Mononuclear cell (primary cell): ENCODE measurements at regions not wholly inside any gene's neighbourhood (a gene's known extent, or its start where the extent isn't known, plus 50 kb on each side); places are given as distances from the start of the nearest gene placed in this dataset.
"Not testable (repeated sequence)": the region's sequence is repeated elsewhere in the genome, so short reads cannot be mapped to it uniquely, and the experiment has no call there.

Experiments
- H3K27me3 ChIP-seq: 2 replicates; pipeline ENCODE4 v1.6.0; 2011; ENCODE audit warnings: low read length, control low read depth; ENCODE audit not compliant: insufficient read depth
- H3K4me1 ChIP-seq: 2 replicates; pipeline ENCODE4 v1.5.1; 2011; ENCODE audit warnings: mild to moderate bottlenecking, low read length, control low read depth; ENCODE audit not compliant: insufficient read depth
- H3K4me3 ChIP-seq: 2 replicates; pipeline ENCODE4 v1.5.1; 2011; ENCODE audit warnings: mild to moderate bottlenecking, low read length, moderate library complexity
- H3K9me3 ChIP-seq: 2 replicates; pipeline ENCODE4 v1.5.1; 2011; ENCODE audit warnings: low read depth, mild to moderate bottlenecking, control low read depth, low read length

- H3K4me1 ChIP-seq, H3K27me3 ChIP-seq, H3K4me3 ChIP-seq, H3K9me3 ChIP-seq: not testable (repeated sequence)
These were observed 167.3 kb upstream of the OSBPL11 start for GRCh38 chr3:125762601-125763000.

- not testable (repeated sequence) for H3K4me1 ChIP-seq, H3K9me3 ChIP-seq, H3K27me3 ChIP-seq
- peak overlapping the region; percentile 35 for H3K4me3 ChIP-seq
These were observed 171.1 kb upstream of the OSBPL11 start for GRCh38 chr3:125766285-125766826.

DNA sequence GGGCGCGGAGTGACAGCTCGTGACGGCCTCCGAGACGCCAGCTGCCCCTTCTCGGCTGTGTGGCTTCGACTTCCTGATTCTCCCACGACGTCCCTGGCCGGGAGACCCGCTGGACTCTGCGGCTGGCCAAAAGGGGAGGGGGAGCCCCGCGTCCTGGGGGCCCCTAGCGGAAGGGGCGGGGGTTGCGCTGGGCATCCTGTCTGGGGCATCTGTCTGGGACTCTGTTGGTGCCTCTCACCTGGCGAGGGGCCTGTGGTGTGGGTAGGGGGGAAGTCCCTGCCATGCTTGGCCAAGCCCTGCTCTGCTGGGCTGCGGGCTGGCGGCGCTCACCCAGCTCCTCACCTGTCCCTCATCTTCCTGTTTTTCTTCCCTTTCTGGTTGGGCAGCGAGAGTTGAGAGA, 171.6 kb upstream of the OSBPL11 start:
- not testable (repeated sequence) for H3K9me3 ChIP-seq, H3K4me3 ChIP-seq, H3K4me1 ChIP-seq, H3K27me3 ChIP-seq

GRCh38 chr3:125767641-125768040, 172.3 kb upstream of the OSBPL11 start:
- no peaks in the 10 kb centered on the region for H3K4me1 ChIP-seq
- H3K9me3 ChIP-seq: no peaks in the 10 kb centered on the region
- H3K4me3 ChIP-seq: no peak overlapping the region
- no peaks in the 10 kb centered on the region for H3K27me3 ChIP-seq

DNA sequence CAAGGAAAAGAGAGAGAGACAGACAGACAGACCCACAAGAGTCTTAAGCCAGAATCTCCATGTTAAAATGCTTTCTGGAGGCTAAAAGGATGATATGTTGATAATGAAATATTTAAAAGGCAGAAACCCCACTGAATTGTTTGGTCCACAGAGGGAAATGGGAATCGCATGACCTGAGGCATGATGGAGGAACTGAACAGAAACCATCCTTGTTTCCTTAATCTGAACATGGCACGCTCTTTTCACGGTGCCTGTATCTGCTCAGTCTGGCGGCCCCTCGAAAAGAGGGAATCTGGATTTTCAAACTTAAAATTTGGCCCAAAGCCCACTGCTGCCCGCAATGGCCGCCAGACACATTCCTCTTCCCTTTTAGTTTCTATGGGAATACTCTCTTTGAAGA, 173.5 kb upstream of the OSBPL11 start:
- H3K4me1 ChIP-seq, H3K9me3 ChIP-seq, H3K4me3 ChIP-seq, H3K27me3 ChIP-seq: not testable (repeated sequence)

DNA sequence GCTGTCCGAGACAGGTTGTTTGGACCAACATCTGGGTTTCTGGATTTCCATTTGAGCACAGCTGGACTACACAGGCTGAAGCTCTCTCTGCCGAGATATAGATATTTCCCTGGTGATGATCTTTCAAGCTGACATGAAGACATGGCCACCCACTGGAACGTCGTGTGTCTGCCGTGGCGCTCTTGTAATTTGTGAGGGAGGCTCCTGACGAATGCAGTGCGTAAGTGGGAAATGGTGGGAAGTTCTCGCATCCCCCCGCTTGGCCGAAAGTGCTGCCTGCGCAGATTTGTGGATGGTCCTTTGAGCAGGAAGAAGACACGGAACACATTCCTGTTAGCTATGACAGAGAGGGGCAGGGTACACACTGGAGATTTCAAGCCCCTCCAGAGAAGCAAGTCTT, 176.2 kb upstream of the OSBPL11 start:
- not testable (repeated sequence) for H3K9me3 ChIP-seq, H3K4me3 ChIP-seq, H3K4me1 ChIP-seq

DNA sequence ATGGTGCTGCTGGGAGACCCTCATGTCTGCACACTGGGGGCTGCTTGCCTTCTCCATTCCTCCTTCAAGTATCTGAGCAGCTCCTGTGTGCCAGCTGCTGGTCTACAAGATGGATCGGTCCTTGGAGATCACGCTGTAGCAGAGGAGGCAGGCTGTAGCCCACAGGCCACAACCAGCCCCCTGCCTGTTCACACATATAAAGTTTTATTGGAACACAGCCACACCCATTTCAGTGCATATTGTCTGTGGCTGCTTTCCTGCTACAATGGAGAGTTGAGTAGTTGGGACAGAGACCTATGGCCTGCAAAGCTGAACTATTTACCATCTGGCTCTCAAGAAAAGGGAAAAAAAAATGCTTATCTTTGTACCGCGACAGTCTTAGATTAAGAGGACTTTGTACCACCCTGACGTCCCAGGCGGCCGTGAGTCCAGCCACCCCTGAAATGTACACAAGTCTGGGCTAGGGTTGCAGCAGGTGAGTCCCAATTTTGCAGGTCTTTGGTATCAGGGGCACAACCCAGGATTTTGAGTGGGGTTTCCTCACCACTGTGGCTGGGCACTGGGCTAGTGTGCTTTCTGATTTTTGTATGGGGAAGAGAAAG, 179.2 kb upstream of the OSBPL11 start:
- not testable (repeated sequence) for H3K27me3 ChIP-seq, H3K4me3 ChIP-seq, H3K4me1 ChIP-seq, H3K9me3 ChIP-seq

More for the DNA sequence above, 176.2 kb upstream of the OSBPL11 start:
- H3K27me3 ChIP-seq: not testable (repeated sequence)

DNA sequence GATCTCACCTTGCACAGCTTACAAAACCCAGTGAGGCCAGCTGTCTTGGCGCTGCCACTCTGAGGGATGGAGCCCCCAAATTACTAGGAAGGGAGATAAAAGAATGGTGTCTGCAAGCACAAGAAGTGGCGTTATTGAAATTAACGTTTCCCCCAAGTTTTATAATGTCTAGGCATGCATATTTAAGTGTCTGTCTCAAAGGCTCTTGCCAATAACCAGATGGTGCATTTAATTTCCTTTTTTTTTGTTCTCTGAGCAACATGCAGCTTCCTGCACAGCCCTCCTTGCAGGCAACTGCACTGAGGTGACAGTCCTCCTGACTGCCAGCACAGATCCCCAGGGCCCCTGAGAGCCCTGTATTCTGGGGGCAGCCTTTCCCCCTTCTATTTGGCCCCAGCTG, 179.8 kb upstream of the OSBPL11 start:
- not testable (repeated sequence) for H3K4me1 ChIP-seq, H3K9me3 ChIP-seq, H3K27me3 ChIP-seq, H3K4me3 ChIP-seq

DNA sequence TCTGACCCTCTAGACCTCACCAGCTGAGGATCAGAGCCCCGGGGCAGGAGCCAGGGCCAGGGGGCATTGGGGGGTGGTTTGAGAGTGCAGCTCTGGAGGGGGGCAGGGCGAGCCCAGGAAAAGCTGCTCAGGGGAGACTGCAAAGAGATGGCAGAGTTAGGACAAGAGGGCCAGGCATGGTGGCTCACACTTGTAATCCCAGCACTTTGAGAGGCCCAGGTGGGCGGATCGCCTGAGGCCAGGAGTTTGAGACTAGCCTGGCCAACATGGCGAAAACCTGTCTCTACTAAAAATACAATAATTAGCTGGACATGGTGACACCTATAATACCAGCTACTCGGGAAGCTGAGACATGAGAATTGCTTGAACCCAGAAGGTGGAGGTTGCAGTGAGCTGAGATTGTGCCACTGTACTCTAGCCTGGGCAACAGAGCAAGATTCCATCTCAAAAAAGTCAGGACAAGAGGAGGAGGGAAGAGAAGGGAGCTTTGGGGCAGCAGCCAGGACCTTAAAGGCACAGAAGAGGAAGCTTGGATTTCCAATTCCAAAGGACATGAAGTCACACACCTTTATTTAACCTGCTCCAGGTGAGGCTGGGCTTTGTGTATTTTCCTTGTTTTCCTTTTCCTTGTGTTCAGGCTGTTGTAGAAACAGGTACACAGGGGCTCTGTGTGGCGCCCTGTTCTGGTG, 180.5 kb upstream of the OSBPL11 start:
- H3K4me3 ChIP-seq, H3K9me3 ChIP-seq, H3K27me3 ChIP-seq, H3K4me1 ChIP-seq: not testable (repeated sequence)

DNA sequence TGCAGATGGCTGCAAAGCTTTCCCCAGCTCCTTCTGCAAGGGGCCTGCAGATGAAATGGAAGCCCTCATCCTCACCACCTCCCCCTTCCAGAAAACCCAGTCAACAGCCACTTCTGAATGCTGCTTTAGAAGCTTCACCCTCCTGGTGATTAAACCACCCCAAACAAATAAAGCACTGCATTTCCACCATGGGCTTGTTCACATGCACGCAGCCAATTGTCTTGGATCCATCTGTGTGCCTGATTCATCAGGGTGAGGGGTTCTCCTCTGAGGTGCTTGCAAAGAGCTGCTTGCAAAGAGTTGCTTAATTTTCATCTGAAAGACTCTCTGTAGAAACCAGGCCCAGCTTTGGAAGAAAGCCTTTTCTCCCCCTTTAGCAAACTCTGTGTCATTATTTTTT, 184.0 kb upstream of the OSBPL11 start:
- H3K27me3 ChIP-seq: not testable (repeated sequence)

DNA sequence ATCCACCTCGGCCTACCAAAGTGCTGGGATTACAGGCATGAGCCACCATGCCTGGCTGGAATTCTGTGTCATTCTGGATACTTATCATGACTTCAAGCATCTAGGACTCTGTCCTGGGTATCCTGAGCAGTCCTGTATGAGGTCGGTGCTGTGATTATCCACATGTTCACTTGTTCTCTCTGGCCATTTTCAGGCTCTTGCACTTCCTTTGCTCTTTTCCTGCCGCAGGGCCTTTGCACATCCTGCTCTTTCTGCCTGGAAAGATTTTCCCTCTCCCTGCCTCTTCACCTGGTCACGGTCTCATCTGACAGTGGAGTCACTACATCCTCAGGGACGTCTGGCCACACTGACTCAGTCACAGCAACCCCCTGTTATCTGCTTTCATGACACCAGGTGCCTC, 184.6 kb upstream of the OSBPL11 start:
- not testable (repeated sequence) for H3K4me3 ChIP-seq, H3K9me3 ChIP-seq, H3K27me3 ChIP-seq, H3K4me1 ChIP-seq

More for the DNA sequence above, 184.0 kb upstream of the OSBPL11 start:
- H3K4me1 ChIP-seq, H3K4me3 ChIP-seq, H3K9me3 ChIP-seq: not testable (repeated sequence)

- H3K27me3 ChIP-seq, H3K4me3 ChIP-seq, H3K4me1 ChIP-seq, H3K9me3 ChIP-seq: not testable (repeated sequence)
These were observed 186.4 kb upstream of the OSBPL11 start for GRCh38 chr3:125781678-125782077.

DNA sequence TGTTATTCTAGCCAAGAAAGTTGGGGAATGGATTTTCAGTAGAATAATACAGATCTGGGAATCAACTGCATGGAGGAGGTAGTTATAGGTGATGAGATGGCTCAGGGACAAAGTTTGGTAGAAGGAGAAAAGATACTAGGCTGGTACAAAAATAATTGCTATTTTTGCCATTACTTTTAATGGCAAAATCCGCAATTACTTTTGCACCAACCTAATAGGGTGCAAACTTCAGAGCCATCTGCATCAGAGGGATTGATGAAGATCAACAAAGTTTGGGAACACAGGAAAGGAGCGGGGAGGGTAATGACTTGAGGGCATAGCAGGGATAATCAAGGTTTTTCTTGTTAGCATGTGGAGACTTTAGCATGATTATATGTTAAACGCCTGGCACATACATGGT, 178.7 kb upstream of the ROPN1B start:
- H3K27me3 ChIP-seq, H3K9me3 ChIP-seq, H3K4me3 ChIP-seq, H3K4me1 ChIP-seq: not testable (repeated sequence)

DNA sequence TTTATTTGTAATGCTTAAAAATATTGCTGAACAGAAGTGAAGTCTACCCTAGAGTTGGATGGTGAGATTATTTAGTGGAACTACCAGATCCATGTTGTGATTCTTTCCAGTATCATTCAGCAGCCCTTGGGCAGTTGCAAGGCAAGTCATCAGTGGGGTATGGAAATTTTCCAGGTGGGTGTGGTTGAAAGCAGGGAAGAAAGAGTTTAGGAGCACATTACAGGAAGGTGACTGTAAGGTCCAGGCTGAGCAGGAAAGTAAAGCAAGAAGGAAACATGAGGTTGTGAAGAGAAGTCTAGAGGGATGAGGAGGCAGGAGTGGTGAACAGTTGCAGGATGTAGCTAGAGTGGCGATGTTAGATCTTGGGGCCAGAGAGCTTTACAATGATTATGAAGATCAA, 178.0 kb upstream of the ROPN1B start:
- H3K9me3 ChIP-seq, H3K4me1 ChIP-seq, H3K4me3 ChIP-seq: not testable (repeated sequence)

GRCh38 chr3:125810010-125810409, 159.0 kb upstream of the ROPN1B start:
- not testable (repeated sequence) for H3K9me3 ChIP-seq, H3K27me3 ChIP-seq, H3K4me1 ChIP-seq, H3K4me3 ChIP-seq

More for the DNA sequence above, 178.0 kb upstream of the ROPN1B start:
- H3K27me3 ChIP-seq: not testable (repeated sequence)

GRCh38 chr3:125822175-125822574, 146.8 kb upstream of the ROPN1B start:
- not testable (repeated sequence) for H3K27me3 ChIP-seq, H3K9me3 ChIP-seq, H3K4me3 ChIP-seq, H3K4me1 ChIP-seq
